ENCODE measurements at regions not wholly inside any gene's neighbourhood (a gene's known extent, or its start where the extent isn't known, plus 50 kb on each side); places are given as distances from the start of the nearest gene placed in this dataset.

GRCh38 chr3:160078533-160078932, 89.9 kb downstream of the IL12A start (continued):
- TF ChIP-seq SIX5 (IDR thresholded peaks at IDR 0.05; ENCODE audit: low read depth, low read length) (no peak), TCF12 (IDR thresholded peaks at IDR 0.05; ENCODE audit: low read depth, low read length) (no peak), BCL11A (IDR thresholded peaks at IDR 0.05; ENCODE audit: low read depth in 2 of 2, low read length in 2 of 2) (no peak), RAD21 (IDR thresholded peaks at IDR 0.05 in 1 of 2, conservative IDR thresholded peaks at IDR 0.05 in 1 of 2; ENCODE audit: low read depth in 2 of 2, low read length in 2 of 2) (no peak), ASH2L (IDR thresholded peaks at IDR 0.05; ENCODE audit: low read length) (no peak)

Data from H1 (cell line).